ENCODE measurements at regions not wholly inside any gene's neighbourhood (a gene's known extent, or its start where the extent isn't known, plus 50 kb on each side); places are given as distances from the start of the nearest gene placed in this dataset.

GRCh38 chr2:238996331-238997136, 148.6 kb downstream of the TWIST2 start:
- Histone ChIP-seq H3K9ac (no peak overlapping the region), H3K79me2 (ENCODE audit: insufficient read depth, low read depth) (no peaks in the 10 kb centered on the region), H3K27ac (no peak overlapping the region), H3K36me3 (ENCODE audit: insufficient read depth) (no peaks in the 10 kb centered on the region), H4K20me1 (ENCODE audit: insufficient read depth) (no peaks in the 10 kb centered on the region), H3K4me1 (ENCODE audit: low read depth, poor library complexity, severe bottlenecking) (no peaks in the 10 kb centered on the region), H3K4me3 (IDR thresholded peaks at IDR 0.05; ENCODE audit: insufficient read depth, low read depth, low read length) (no peak overlapping the region), H2AFZ (ENCODE audit: low read depth) (no peak overlapping the region), H3K4me2 (no peak overlapping the region), H3K27me3 (ENCODE audit: insufficient read depth, low read depth) (no peaks in the 10 kb centered on the region; the same call in 1 of the 2 replicates)
- TF ChIP-seq CTCF (conservative IDR thresholded peaks at IDR 0.05; ENCODE audit: low read depth, low read length) = no peak

GRCh38 chr2:238997137-238997390, 149.2 kb downstream of the TWIST2 start:
- Histone ChIP-seq H2AFZ (ENCODE audit: low read depth) (no peak overlapping the region), H3K36me3 (ENCODE audit: insufficient read depth) (no peaks in the 10 kb centered on the region), H3K79me2 (ENCODE audit: insufficient read depth, low read depth) (no peaks in the 10 kb centered on the region), H3K4me1 (ENCODE audit: low read depth, poor library complexity, severe bottlenecking) (no peaks in the 10 kb centered on the region), H3K4me2 (no peak overlapping the region), H3K27me3 (ENCODE audit: insufficient read depth, low read depth) (no peaks in the 10 kb centered on the region; the same call in 1 of the 2 replicates), H4K20me1 (ENCODE audit: insufficient read depth) (no peaks in the 10 kb centered on the region), H3K9ac (no peak overlapping the region), H3K4me3 (IDR thresholded peaks at IDR 0.05; ENCODE audit: insufficient read depth, low read depth, low read length) (no peak overlapping the region), H3K27ac (no peak overlapping the region)
- no peak for TF ChIP-seq CTCF (conservative IDR thresholded peaks at IDR 0.05; ENCODE audit: low read depth, low read length)

GRCh38 chr2:238997684-238998083, 149.8 kb downstream of the TWIST2 start:
- no peak overlapping the region for H3K4me2 ChIP-seq
- no peaks in the 10 kb centered on the region; the same call in 1 of the 2 replicates for H3K27me3 ChIP-seq (ENCODE audit: insufficient read depth, low read depth)
- H3K4me3 ChIP-seq (IDR thresholded peaks at IDR 0.05; ENCODE audit: insufficient read depth, low read depth, low read length) = no peak overlapping the region

More at GRCh38 chr2:238997684-238998083, 149.8 kb downstream of the TWIST2 start:
- Histone ChIP-seq H3K79me2 (ENCODE audit: insufficient read depth, low read depth) (no peaks in the 10 kb centered on the region), H2AFZ (ENCODE audit: low read depth) (no peak overlapping the region), H3K4me1 (ENCODE audit: low read depth, poor library complexity, severe bottlenecking) (no peaks in the 10 kb centered on the region), H3K27ac (no peak overlapping the region), H4K20me1 (ENCODE audit: insufficient read depth) (no peaks in the 10 kb centered on the region), H3K36me3 (ENCODE audit: insufficient read depth) (no peaks in the 10 kb centered on the region), H3K9ac (no peak overlapping the region)
- TF ChIP-seq CTCF (conservative IDR thresholded peaks at IDR 0.05; ENCODE audit: low read depth, low read length) = no peak
